ENCODE measurements at regions not wholly inside any gene's neighbourhood (a gene's known extent, or its start where the extent isn't known, plus 50 kb on each side); places are given as distances from the start of the nearest gene placed in this dataset.

DNA sequence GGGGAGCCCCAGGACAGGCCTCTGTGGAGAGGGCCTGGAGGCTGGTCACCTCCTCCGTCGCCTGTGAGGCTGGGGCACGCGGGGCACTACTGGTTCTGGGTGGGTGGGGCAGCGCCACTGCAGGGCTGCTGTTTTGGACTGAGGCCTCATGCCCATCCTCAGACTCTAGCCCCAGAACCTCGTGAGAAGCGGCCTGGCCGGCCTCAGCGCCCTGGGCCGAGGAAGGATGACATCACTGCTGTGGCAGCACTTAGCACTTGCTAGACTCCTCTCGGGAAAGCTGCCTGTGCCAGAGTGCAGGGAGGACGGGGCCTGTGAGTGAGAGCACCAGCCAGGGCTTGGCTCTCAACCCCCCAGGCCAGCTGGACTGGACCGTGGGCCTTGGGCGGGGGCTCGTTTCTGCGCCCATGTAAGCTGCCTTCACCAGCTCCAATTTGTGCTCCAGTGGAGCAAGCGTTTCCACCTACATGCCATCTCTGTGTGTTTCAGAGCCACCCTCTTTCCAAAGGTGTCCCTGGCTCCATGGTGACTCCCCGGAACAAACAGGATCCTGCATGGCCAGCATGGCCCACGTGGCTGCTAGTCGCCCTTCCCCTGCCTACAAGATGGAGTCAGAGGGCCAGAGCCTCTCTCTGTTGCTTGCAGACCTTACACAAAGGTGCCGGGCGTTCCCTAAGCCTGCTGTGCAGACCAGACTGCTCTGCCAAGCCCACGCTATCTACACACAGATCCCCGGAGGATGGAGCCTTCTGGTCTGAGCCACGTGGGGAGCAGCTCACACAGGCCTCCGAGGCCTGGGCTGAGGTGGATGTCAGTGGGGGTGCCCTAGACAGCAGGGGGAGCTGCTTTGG is 102.9 kb downstream of the CTTN start:
- no peak for DNase-seq (ENCODE audit: low spot score)

DNA sequence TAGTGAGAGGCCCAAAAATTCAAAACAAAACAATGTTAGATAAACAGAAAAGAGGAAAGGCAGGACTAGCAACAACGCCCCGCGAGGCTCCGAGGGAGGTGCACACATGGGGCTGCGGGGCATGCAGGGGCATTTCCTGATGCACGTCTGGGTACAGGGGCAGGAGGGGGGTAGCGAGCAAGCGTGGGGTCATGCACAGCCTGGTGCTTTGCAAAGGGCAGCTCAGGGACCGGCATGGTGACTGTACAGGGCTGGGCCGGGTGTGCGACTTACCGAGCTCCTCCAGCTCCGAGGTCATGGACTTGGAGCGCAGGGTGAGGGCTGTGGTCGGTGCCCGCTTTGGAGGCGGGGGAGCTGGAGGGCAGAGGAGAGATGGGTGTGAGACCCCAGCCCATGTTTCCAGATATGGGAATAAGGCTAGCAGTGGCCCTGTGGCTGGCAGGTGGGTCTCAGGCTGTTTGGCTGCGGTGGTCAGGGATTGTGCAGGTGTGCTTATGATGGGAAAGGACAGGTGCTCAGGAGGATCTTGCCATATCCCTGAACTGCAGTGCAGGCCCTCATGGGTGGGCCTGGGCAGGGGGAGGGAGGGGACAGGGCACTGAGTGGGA is 103.7 kb downstream of the CTTN start:
- DNase-seq (ENCODE audit: low spot score): no peak

DNA sequence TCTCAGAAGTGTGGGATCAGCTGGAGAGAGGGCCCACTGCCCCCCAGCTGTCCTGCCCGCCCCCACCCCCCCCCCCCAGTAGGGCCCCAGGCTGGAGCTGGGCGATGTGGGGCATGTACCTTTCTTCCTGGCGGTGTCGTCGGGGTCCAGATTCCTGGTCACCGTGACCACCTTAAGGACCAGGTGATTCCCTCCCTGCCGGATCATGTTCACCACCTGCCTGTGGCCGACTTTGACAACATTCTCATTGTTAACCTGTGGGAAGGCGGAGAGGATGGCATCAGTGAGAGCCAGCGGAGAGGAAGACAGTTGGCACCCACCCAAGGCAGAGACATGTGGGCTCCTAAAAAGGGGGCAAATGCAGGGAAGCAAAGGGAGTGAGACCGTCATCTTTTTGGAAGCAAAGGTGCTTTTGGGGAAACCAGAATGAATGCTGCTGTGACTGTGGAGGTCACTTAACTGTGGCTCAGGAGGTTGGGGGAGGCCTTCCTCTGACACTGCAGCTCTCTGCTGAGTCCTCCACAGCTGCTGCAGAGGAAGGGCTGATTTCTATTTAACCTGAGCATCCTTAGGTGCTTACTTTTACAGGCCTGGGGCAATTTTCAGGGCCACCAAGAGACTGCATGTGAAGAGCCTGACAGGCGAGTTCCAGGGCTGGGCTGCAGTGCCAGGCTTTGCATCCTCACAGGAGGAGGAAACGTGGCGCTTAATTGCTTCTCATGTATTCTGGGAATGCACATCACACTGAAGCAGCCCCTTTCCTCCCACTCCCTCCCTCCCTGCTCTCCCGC is 104.5 kb downstream of the CTTN start:
- DNase-seq (ENCODE audit: low spot score): peak; percentile 34

DNA sequence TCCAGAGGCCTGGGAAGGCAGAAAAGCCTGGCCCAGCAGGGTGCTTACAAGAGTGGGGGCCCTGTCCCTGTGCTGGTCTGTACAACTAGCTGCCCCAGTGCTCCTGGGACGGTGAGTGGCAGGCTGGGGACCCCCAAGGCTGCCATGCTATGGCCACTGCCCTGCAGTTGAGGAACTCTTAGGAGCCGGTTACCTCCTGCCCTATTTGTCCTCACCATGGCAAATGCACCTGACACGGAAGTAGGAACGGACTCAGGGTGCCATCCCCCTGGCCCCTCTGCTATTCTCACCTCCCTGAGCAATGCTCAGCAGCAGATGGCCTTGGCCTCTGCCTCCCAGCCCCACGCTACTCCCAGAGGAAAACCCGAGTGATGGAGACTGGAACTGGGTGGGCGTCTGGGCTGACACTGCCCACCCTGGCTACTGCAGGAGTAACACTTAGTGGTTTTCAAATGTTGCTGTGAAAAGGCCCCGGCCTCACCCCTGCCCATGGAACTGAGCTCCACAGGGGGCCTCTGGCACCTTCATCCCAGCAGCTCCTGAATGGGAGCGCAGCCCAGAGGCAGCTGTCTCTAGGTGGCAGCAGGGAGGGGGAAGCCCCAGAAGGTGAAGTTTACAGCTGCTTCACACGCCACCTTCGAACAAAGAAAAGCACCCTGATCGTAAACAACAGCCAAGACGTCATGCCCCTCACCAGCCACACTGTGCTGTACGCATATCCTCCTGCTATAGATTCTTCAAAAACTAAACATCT is 105.3 kb downstream of the CTTN start:
- DNase-seq (ENCODE audit: low spot score): no peak

DNA sequence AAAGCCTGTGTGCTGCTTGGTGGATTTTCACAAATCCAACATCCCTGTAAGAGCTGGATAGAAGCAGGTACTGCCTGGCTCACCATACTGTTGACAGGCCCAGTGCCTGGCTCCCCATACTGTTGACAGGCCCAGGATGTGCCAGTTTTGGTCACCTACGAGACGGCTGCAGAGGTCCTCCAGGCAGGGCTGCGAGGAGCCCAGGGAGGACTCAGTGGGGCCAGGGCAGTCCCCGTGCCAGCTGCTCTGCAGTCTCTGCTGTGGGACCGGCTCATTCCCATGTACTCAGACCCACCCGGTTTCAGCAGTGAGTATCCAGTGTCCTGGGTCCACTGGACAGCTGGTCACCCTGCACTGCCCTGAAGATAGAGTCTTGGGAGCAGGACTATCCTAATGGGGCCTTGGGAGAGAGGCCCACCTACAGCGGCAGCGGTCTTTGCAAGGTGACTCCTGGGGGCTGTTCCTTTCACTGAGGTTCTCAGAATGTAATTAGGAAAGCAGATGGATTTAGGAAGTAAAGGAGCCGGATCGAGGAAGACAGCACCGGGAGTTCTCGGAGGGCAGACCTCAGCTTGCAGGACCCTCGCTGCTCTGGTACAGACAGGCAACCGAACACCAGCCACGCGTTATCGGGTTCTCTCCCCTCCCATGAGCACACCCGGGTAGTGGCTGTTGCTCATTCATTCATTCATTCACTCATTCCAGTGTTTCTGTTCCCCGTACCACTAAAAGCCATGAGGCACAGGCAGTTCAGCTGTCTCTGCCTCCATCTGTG is 106.1 kb downstream of the CTTN start:
- DNase-seq (ENCODE audit: low spot score): no peak

DNA sequence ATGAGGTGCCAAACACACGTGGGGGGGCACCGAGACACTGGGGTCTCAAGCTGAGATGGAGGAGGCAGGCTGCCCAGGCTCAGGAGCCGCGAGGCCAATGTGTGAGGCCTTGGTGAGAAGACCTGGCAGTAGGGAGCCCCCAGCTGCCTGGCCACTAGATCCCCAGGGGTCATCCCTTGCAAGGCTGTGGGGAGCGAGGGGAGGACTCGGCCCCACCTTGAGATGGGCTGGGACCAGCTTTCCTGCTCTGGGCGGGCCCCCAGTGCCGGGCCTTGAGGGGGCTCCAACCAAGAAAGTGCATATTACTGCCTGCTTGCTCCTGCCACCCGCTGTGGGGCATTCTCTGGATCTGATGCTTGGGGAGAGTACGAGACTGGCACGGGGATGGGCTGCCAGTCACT is 107.0 kb downstream of the CTTN start:
- no peak for DNase-seq (ENCODE audit: low spot score)

DNA sequence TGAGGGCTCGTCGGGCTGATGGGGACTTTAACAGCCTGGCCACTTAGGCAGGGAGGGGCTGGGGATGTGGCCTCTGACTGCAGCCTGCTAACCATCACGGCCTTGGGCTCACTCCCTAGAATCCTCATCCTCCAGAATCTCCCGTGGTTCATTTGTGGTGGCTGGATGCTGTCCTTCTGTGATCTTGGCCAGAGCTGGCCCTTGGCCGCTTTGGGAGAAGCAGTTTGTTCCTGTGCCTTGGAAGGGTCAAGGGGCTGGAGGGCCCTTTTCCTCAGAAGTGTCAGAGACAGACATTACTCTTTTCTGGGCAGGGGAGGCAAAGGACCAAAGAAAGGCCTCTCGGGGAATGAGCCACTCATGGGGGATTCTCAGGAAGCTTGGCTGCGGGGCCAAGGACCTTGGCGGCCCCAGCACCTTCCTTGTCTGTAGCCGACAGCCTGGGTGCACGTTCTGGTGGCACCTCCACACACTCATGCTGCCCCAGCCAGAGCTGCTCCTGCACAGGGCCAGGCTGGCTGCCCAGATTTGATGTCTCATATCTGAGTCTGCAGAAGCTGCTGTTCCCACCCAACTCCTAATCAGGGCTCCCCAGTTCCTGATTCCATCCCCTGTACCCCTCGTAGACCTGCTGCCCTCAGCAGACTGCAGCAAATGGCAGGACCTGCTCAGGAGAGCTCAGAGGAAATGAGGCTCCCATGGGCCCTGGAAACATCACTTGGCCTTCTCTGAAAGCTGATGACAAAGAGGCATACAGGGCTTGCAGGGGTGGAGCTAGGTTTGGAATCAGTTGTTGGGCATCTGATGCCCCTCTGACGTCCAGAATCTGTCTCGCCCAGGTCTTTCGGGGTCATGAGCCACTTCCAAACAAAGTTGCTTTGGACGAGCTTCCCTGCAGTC is 107.7 kb downstream of the CTTN start:
- no peak for DNase-seq (ENCODE audit: low spot score)

DNA sequence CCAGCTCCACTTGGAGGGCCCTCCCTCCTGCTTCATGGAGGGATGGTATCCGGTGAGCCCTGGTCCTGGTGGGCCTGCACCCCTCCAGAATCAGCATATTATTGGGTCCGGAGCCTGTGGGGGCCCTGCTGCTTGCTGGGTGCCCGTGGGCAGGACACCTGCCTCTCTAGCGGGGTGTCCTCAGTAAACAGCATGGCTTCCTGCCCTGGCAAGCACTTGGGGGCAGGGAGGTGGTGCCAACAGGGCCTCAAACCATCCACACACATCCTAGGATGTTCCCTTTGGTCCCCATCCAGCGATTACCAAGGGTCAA is 108.3 kb downstream of the CTTN start:
- no peak for DNase-seq (ENCODE audit: low spot score)

DNA sequence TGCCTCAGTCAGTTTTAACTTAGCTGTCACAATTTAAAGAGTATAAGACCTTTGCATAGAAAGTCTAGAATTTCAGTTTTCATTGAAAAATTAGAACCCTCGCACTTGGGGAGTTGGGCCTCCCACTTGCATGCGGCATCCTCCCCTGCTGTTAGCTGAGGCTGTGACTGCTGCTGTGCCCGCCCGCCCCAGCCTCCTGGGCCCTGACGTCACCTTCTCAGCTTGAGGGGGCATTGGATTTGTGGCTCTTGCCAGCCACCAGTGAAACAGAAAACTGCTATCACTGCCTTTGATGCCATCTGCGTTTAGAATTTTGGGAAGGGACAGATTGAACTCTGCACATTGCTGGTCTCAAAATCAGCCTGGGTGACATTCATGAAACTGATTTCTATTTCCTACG is 108.7 kb downstream of the CTTN start:
- DNase-seq (ENCODE audit: low spot score): peak; percentile 48

DNA sequence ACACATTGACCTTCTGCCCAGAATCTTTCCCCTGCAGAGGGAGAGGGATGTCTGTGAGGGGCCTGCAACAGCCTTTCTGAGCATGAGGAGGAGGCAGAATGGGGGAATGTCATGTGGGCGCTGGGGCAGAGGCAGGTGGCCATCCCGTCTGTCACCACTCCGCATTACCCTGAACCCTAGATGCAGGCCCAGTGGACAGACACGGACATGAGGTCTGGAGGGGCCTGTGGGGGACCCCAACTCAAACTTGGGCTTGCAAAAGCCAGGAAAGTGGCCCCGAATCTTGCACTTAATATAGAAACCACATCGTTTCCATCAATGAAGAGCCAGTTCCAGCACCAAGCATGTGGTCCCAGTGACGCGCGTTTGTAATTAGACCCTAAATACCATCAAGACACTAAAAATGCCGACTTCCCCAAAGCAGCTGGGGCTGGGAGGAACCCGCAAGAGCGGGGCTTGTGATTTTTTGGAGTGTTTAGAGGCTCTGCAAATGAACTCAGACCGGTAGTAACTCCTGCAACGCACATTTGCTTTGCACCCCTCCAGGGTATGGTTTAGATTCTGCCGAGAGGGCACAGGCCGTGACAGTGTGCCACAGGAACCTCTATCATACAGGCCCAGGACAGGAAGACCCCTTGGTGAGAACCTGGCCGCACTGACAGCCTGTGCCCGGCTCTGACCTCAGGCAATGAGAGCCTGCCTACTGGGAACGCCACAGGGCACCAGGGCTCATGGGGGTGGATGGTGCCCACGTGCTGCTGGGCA is 109.3 kb downstream of the CTTN start:
- no peak for DNase-seq (ENCODE audit: low spot score)

DNA sequence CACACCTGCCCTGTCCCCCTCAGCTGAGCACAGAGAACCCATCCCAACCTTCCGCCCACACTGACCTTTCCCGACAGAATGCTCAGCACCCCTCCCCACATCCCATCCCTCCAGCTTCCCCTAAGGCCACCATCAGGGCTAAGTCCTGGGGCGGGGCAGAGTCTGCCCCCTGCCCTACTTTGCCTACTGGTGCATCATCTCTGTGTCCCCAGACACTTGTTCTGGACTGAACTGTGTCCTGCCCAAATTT is 109.8 kb downstream of the CTTN start:
- no peak for DNase-seq (ENCODE audit: low spot score)

DNA sequence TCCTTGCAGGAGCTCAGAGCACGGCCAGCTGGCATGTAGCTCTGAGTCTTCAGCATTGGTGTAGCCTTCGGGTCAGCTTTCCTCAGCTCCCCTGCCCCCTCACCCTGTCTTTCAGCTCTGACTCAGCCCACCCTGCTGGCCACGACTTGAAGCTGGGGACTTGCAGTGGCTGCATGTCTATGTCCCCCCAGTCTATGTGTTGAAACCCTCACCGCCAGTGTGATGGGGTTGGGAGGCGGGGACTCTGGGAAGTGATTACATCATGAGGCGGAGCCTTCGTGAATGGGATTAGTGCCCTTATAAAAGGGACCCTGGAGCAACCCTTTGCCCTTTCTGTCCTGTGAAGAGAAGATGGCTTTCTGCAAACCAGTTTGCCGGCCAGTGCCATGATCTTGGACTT is 111.1 kb downstream of the CTTN start:
- DNase-seq (ENCODE audit: low spot score): no peak

DNA sequence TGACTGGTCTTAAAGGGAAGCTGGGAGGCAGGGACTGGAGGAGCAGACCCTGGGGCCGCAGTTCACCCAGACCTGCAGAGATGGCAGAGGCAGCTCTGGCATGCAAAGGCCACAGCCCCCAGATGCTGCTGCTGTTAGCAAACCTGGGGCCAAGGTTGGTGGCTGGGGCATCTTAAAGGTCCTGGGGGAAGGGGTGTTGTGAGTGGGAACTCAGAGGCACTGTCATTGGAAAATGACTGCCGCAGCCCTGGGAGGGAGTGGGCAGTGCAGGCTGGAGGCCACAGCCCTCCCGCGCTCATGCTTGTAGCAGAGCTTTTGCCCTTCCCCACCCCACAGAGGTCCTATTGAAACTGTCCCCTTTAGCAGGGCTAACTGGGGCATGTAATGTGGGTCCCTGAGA is 111.8 kb downstream of the CTTN start:
- no peak for DNase-seq (ENCODE audit: low spot score)

DNA sequence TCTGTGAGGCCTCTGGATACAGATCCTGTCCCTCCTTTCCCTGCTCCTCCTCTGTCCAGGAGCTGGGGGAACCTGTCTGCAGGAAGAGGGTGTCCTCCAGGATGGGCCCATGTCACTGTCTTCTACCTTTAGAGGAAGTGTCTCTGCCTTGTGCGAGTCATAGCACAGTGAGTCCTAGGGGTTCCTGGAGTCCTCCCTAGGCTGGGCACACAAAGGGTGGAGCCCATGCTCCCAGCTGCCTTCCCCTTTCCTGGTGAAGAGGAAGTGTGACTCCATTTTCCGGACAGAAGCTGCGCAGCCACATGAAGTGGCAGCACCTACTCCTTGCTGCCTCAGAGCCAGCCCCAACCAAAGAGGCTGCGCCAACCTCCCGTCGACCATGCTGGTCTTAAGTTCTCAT is 112.2 kb downstream of the CTTN start:
- DNase-seq (ENCODE audit: low spot score): no peak

DNA sequence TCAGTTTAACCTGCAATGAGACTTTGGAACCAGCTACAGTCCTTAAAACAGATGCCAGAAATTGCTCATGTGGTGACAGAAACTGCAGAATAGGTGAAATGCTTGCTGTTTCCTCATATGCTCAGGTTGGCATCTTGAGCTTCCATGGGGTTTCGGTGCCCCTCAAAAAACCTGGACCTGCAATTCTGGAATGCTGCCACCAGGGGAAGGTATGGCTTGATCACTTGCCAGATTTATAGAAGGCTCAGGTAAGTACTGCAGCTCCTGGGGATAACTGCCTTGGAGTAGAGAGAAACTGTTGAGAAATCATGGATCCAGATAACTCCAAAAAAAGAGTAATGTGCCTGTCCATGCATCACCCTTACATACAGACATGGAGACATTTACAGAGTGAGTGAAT is 113.0 kb downstream of the CTTN start:
- DNase-seq (ENCODE audit: low spot score): no peak

DNA sequence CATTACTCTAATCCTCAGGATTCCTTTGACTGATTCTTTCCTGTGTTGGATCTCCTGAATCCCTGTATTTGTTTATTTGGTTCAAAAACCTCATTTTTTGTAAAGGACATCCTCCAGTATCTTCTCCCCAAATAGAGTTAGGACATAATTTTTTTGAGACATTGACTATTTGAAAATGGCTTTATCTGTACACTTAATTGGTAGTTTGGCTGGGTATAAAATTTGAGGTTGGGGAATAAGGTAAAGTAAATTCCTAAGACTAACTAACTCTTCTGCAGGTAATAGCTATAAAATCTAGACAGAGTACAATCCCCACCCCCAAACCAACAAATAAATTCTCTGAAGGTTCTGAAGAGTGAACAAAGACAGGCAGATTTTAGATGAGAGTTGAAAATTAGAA is 114.4 kb downstream of the CTTN start:
- DNase-seq (ENCODE audit: low spot score): no peak

DNA sequence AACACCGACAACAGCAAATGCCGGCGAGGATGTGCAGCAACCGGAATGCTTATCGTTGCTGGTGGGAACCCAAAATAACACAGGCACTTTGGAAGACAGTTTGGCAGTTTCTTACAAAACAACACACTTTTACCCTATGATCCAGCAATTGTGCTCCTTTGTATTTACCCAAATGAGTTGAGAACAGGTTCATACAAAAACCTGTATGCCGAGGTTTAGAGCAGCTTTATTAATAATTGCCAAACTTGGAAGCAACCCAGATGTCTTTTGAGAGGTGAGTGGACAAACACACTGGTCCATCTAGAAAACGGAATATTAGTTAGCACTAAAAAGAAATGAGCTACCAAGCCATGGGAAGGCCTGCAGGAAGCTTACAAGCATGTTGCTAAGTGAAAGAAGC is 118.9 kb downstream of the CTTN start:
- no peak for DNase-seq (ENCODE audit: low spot score)

DNA sequence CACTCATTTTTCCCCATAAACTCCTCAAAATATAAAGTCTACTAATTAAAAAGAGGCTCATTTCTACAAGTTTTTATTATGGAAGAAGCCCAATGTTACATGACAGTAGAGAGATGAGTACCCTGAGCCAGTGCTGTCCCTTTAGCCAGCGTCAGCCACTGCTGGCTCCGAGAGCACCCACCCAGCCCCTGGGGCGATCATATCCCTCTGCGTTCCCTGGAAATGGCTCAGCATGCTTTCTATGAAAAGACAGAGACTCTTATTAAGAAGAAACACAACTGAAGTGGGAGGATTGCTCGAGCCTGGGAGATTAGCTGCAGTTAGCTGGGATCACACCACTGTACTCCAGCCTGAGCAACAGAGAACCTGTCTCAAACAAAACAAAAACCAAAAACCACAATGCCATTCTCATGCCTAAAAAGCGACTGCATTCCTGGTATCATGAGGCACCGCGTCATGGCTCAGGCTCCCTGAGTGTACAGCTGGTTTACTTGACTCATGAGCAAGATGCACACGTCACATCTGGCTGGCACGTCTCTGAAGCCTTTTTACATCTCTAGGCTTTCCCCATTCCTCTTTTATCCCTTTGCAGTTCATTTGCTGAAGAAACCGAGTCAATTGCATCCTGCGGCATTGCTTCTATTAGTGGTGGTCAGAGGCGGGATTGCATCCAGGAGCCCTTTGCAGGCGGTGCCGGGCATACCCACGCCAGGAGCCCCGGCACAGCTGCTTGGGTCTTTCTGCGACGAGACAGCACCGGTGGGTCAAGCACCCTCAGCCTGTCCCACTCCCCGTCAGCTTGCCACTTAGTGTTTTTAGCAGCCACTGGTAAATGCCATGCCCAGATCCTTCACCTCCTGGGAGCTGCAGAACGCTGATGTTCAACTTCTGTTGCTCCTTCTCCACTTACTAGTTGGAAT is 119.9 kb downstream of the CTTN start:
- DNase-seq (ENCODE audit: low spot score): no peak

DNA sequence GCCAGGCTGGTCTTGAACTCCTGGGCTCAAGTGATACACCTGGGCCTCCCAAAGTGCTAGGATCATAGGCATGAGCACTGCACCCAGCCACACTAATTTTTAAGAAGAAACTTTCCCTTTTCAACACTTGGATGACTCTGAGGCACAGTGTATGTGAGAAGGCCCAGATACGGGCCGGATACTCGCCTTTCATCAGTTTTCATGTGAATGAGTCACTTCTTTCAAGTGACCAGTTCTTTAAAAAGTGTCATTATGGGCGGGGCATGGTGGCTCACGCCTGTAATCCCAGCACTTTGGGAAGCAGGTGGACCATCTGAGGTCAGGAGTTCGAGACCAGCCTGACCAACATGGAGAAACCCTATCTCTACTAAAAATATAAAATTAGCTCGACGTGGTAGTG is 120.8 kb downstream of the CTTN start:
- DNase-seq (ENCODE audit: low spot score): no peak

Data from putamen (tissue), 1 donor.